ENCODE measurements at regions not wholly inside any gene's neighbourhood (a gene's known extent, or its start where the extent isn't known, plus 50 kb on each side); places are given as distances from the start of the nearest gene placed in this dataset.

- TF ChIP-seq CTCF (IDR thresholded peaks at IDR 0.05; ENCODE audit: borderline replicate concordance, extremely low read depth, low read length, poor library complexity, severe bottlenecking), result no peak
- no peak for TF ChIP-seq EZH2 (IDR thresholded peaks at IDR 0.05; ENCODE audit: borderline replicate concordance, low read depth, low read length, severe bottlenecking)
Observed at GRCh38 chr6:169968541-169969270, 217.3 kb downstream of the ERMARD start.

Measured in DND-41 (cell line).